Choroid plexus epithelial cell (primary cell): ENCODE measurements at regions not wholly inside any gene's neighbourhood (a gene's known extent, or its start where the extent isn't known, plus 50 kb on each side); places are given as distances from the start of the nearest gene placed in this dataset.

Source experiments
- DNase-seq: peaks from one replicate; pipeline ENCODE4 v3.0.0-alpha.2; 2010; ENCODE audit warnings: low read depth
- H3K4me3 ChIP-seq: 2 replicates; pipeline ENCODE4 v1.5.1; 2011; ENCODE audit warnings: low read depth, mild to moderate bottlenecking, control low read depth, low read length, moderate library complexity
- CTCF ChIP-seq: conservative IDR thresholded peaks from 2 replicates; pipeline ENCODE4 v1.5.1; 2011; ENCODE audit warnings: low read depth, mild to moderate bottlenecking, control low read depth, inconsistent platforms, low read length, moderate library complexity

DNA sequence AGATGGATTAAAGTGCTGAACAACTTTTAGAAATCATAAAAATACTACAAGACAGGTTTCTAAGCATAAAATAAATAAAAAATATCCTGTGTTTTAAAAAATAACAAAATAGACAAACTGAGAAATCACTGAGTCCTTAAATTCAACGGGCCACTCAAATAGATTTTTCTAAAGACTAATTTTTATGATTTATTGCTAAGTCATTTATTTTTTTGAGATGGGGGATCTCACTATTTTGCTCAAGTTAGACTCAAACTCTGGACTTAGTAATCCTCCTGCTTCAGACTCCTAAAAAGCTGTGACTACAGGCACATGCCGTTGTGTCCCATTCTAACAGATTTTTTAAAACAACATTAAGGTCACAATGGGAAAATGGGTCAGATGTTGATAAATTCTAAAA, 121.0 kb upstream of the THSD7A start:
- no peak for TF ChIP-seq CTCF
- no peak overlapping the region for H3K4me3 ChIP-seq
- DNase-seq: no peak

DNA sequence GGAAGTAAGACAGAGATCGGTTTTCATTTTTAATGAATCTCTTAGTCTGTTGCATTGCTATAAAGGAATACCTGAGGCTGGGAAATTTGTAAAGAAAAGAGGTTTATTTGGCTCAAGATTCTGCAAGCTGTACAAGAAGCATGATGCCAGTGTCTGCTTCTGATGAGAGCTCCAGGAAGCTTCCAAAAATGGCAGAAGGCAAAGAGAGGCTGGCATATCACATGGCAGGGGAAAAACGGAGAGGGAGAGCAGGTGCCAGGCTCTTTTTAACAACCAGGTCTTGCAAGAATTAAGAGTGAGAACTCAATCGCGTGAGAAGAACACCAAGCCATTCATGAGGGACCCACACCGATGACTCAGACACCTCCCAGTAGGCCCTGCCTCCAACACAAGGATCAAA, 125.0 kb upstream of the THSD7A start:
- H3K4me3 ChIP-seq: no peak overlapping the region
- TF ChIP-seq CTCF: no peak
- no peak for DNase-seq

DNA sequence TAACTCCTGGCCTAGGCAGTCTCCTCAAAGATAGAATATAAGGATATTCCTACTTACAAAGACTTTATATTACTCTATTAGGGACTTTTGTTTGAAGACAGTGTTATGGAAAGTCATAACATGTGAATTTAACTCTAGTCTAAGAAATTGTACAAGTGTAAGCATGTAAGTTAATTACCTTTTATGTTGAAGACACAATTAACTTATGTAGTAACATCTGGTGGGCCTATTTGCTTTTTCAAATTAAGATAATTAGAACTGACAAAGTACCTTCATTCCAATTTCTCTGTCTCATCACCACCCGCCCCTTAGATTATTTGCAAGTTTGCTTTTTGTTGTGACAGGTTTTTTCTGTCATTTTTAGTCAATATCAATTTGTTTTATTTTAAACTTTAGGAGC, 126.0 kb upstream of the THSD7A start:
- no peak overlapping the region for H3K4me3 ChIP-seq
- DNase-seq: no peak
- TF ChIP-seq CTCF: no peak

DNA sequence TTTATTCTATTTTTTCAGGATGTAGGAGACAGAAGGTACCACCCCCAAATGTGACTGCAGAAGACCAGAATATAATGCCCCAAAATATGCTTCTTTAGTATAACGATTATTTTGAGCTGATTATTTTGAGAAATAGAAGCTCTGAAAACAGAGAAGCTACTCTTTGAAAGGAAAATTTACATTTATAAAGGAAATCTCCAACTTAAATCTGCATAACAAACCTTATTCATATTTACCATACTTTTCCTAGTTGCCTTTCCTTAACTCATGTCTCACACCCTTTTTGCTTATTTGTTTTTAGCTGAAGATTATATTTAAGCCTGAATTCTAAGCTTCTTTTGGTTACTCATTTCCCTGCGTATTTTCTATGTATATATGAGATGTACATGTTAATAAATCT, 127.1 kb upstream of the THSD7A start:
- no peak for TF ChIP-seq CTCF
- no peak overlapping the region for H3K4me3 ChIP-seq
- DNase-seq: no peak

GRCh38 chr7:11960621-11961020, 128.6 kb upstream of the THSD7A start:
- no peak for DNase-seq
- TF ChIP-seq CTCF: no peak

GRCh38 chr7:11969643-11970042, 137.6 kb upstream of the THSD7A start:
- no peak for DNase-seq
- TF ChIP-seq CTCF: no peak
- no peak overlapping the region for H3K4me3 ChIP-seq

More at GRCh38 chr7:11960621-11961020, 128.6 kb upstream of the THSD7A start:
- H3K4me3 ChIP-seq: no peak overlapping the region

GRCh38 chr7:11970132-11970531, 138.1 kb upstream of the THSD7A start:
- DNase-seq: no peak
- TF ChIP-seq CTCF: no peak
- H3K4me3 ChIP-seq: no peak overlapping the region
